ENCODE measurements at regions not wholly inside any gene's neighbourhood (a gene's known extent, or its start where the extent isn't known, plus 50 kb on each side); places are given as distances from the start of the nearest gene placed in this dataset.

- TF ChIP-seq SP1 (IDR thresholded peaks at IDR 0.05; ENCODE audit: low read depth, low read length) (no peak), SIN3A (IDR thresholded peaks at IDR 0.05; ENCODE audit: low read depth, low read length) (no peak), WRNIP1 (IDR thresholded peaks at IDR 0.05; ENCODE audit: borderline replicate concordance, low read depth, low read length) (no peak), REST (IDR thresholded peaks at IDR 0.05; ENCODE audit: low read depth, low read length) (no peak)
Observed at GRCh38 chr18:29063346-29063745, 886.4 kb upstream of the CDH2 start.
